Effector CD4-positive, alpha-beta T cell (primary cell): ENCODE measurements at regions not wholly inside any gene's neighbourhood (a gene's known extent, or its start where the extent isn't known, plus 50 kb on each side); places are given as distances from the start of the nearest gene placed in this dataset.

Source experiments
- DNase-seq: peaks from one replicate; pipeline ENCODE4 v3.0.0-alpha.2; 2020

GRCh38 chr18:24628326-24628725 lies 167.9 kb downstream of the HRH4 start:
- no peak for DNase-seq

- no peak for DNase-seq
These were observed 169.5 kb downstream of the HRH4 start for GRCh38 chr18:24629921-24630320.

GRCh38 chr18:24630346-24630880 lies 170.0 kb downstream of the HRH4 start:
- DNase-seq, result no peak

GRCh38 chr18:24631243-24632025 lies 171.0 kb downstream of the HRH4 start:
- no peak for DNase-seq

GRCh38 chr18:24632158-24632988 lies 171.9 kb downstream of the HRH4 start:
- DNase-seq, result no peak

GRCh38 chr18:24633121-24633520 lies 172.7 kb downstream of the HRH4 start:
- no peak for DNase-seq

- no peak for DNase-seq
These were observed 189.1 kb downstream of the HRH4 start for GRCh38 chr18:24649571-24649970.

GRCh38 chr18:24651434-24651833 lies 191.0 kb downstream of the HRH4 start:
- DNase-seq, result no peak

GRCh38 chr18:24656050-24656449 lies 195.6 kb downstream of the HRH4 start:
- no peak for DNase-seq

GRCh38 chr18:24656551-24657443 lies 196.4 kb downstream of the HRH4 start:
- no peak for DNase-seq

GRCh38 chr18:24657444-24657842 lies 197.0 kb downstream of the HRH4 start:
- DNase-seq, result no peak

GRCh38 chr18:24658302-24658701 lies 197.9 kb downstream of the HRH4 start:
- no peak for DNase-seq

GRCh38 chr18:24659827-24660720 lies 199.6 kb downstream of the HRH4 start:
- DNase-seq, result no peak

- no peak for DNase-seq
These were observed 200.5 kb downstream of the HRH4 start for GRCh38 chr18:24660956-24661355.

- no peak for DNase-seq
These were observed 202.0 kb downstream of the HRH4 start for GRCh38 chr18:24662412-24662821.

- no peak for DNase-seq
These were observed 202.6 kb downstream of the HRH4 start for GRCh38 chr18:24663026-24663425.

- DNase-seq, result no peak
These were observed 208.6 kb downstream of the HRH4 start for GRCh38 chr18:24669015-24669414.

GRCh38 chr18:24669502-24669901 lies 209.1 kb downstream of the HRH4 start:
- DNase-seq, result no peak

GRCh38 chr18:24672165-24672941 lies 211.9 kb downstream of the HRH4 start:
- no peak for DNase-seq

GRCh38 chr18:24674200-24674599 lies 213.8 kb downstream of the HRH4 start:
- DNase-seq, result no peak

- DNase-seq, result no peak
These were observed 214.2 kb downstream of the HRH4 start for GRCh38 chr18:24674605-24675004.
